H9 (cell line): ENCODE measurements at regions not wholly inside any gene's neighbourhood (a gene's known extent, or its start where the extent isn't known, plus 50 kb on each side); places are given as distances from the start of the nearest gene placed in this dataset.

Experiments used
- DNase-seq: peaks from one replicate; pipeline ENCODE4 v3.0.0-alpha.2; 2017
- H2AFZ ChIP-seq: one replicate; pipeline ENCODE4 v1.6.1; 2013; ENCODE audit warnings: mild to moderate bottlenecking, low read length, control low read depth, moderate library complexity
- H2AK5ac ChIP-seq: 2 replicates; pipeline ENCODE4 v1.6.1; 2013; ENCODE audit warnings: low read length, control low read depth, mixed read lengths; ENCODE audit not compliant: insufficient read length
- H2BK120ac ChIP-seq: one replicate; pipeline ENCODE4 v1.6.1; 2013; ENCODE audit warnings: low read depth, mild to moderate bottlenecking, low read length, control low read depth, inconsistent platforms; ENCODE audit not compliant: poor library complexity, severe bottlenecking
- H2BK12ac ChIP-seq: 2 replicates; pipeline ENCODE4 v1.6.1; 2013; ENCODE audit warnings: low read length, control low read depth, mixed read lengths, low read depth; ENCODE audit not compliant: insufficient read length
- H2BK15ac ChIP-seq: 2 replicates; pipeline ENCODE4 v1.6.1; 2013; ENCODE audit warnings: low read depth, low read length, control low read depth
- H2BK20ac ChIP-seq: one replicate; pipeline ENCODE4 v1.6.1; 2013; ENCODE audit warnings: low read depth, mild to moderate bottlenecking, low read length, control low read depth, inconsistent platforms; ENCODE audit not compliant: poor library complexity, severe bottlenecking
- H2BK5ac ChIP-seq: 2 replicates; pipeline ENCODE4 v1.6.1; 2013; ENCODE audit warnings: low read length, control low read depth, mixed read lengths; ENCODE audit not compliant: insufficient read length
- H3K14ac ChIP-seq: 2 replicates; pipeline ENCODE4 v1.6.1; 2013; ENCODE audit warnings: low read length, control low read depth; ENCODE audit not compliant: insufficient read depth
- H3K18ac ChIP-seq: 2 replicates; pipeline ENCODE4 v1.6.1; 2013; ENCODE audit warnings: low read depth, mild to moderate bottlenecking, mixed read lengths, low read length, control low read depth; ENCODE audit not compliant: insufficient read length
- H3K23ac ChIP-seq: 2 replicates; pipeline ENCODE4 v1.6.1; 2013; ENCODE audit warnings: low read length, control low read depth, mixed read lengths, low read depth; ENCODE audit not compliant: insufficient read length
- H3K23me2 ChIP-seq: 2 replicates; pipeline ENCODE4 v1.6.1; 2013; ENCODE audit warnings: low read depth, mild to moderate bottlenecking, mixed read lengths, low read length, control low read depth; ENCODE audit not compliant: insufficient read length, poor library complexity, severe bottlenecking
- H3K27ac ChIP-seq: 2 replicates; pipeline ENCODE4 v1.5.1; 2013; ENCODE audit warnings: low read length, control low read depth, mixed read lengths, low read depth; ENCODE audit not compliant: insufficient read length
- H3K27me3 ChIP-seq: 2 replicates; pipeline ENCODE4 v1.6.1; 2013; ENCODE audit warnings: low read length, control low read depth, inconsistent platforms; ENCODE audit not compliant: insufficient read depth
- H3K4ac ChIP-seq: 2 replicates; pipeline ENCODE4 v1.6.1; 2013; ENCODE audit warnings: low read depth, mild to moderate bottlenecking, control low read depth, inconsistent platforms, low read length, moderate library complexity
- H3K4me1 ChIP-seq: 2 replicates; pipeline ENCODE4 v1.6.1; 2013; ENCODE audit warnings: low read length, control low read depth, inconsistent platforms; ENCODE audit not compliant: insufficient read depth
- H3K4me2 ChIP-seq: 2 replicates; pipeline ENCODE4 v1.6.1; 2013; ENCODE audit warnings: low read length, control low read depth, mixed read lengths; ENCODE audit not compliant: insufficient read length, insufficient read depth
- H3K56ac ChIP-seq: 2 replicates; pipeline ENCODE4 v1.6.1; 2013; ENCODE audit warnings: low read depth, mild to moderate bottlenecking, mixed read lengths, low read length, control low read depth; ENCODE audit not compliant: insufficient read length
- H3K79me1 ChIP-seq: 2 replicates; pipeline ENCODE4 v1.6.1; 2013; ENCODE audit warnings: low read depth, mild to moderate bottlenecking, moderate library complexity, low read length, control low read depth, inconsistent platforms; ENCODE audit not compliant: insufficient read depth, poor library complexity, severe bottlenecking
- H3K79me2 ChIP-seq: 2 replicates; pipeline ENCODE4 v1.6.1; 2013; ENCODE audit warnings: low read length, control low read depth, inconsistent platforms; ENCODE audit not compliant: insufficient read depth
- H3K9ac ChIP-seq: 2 replicates; pipeline ENCODE4 v1.6.1; 2013; ENCODE audit warnings: low read length, control low read depth, mixed read lengths; ENCODE audit not compliant: insufficient read length; ENCODE audit errors: extremely low read depth
- H3K9me3 ChIP-seq: one replicate; pipeline ENCODE4 v1.6.1; 2013; ENCODE audit warnings: low read depth, low read length, inconsistent platforms; ENCODE audit not compliant: control insufficient read depth
- H3T11ph ChIP-seq: one replicate; pipeline ENCODE4 v1.6.1; 2013; ENCODE audit warnings: mild to moderate bottlenecking, low read length, control low read depth, inconsistent platforms
- H4K20me1 ChIP-seq: one replicate; pipeline ENCODE4 v1.6.1; 2013; ENCODE audit not compliant: control insufficient read depth, insufficient read length, insufficient read depth
- H4K5ac ChIP-seq: 2 replicates; pipeline ENCODE4 v1.6.1; 2013; ENCODE audit warnings: low read depth, mild to moderate bottlenecking, mixed read lengths, low read length, control low read depth; ENCODE audit not compliant: insufficient read length
- H4K8ac ChIP-seq: replicated peaks from 2 replicates; pipeline ENCODE4 v1.6.1; 2013; ENCODE audit warnings: low read length, control low read depth, mixed read lengths, low read depth; ENCODE audit not compliant: insufficient read length
- H4K91ac ChIP-seq: 2 replicates; pipeline ENCODE4 v1.6.1; 2013; ENCODE audit warnings: low read depth, mild to moderate bottlenecking, moderate library complexity, mixed read lengths, low read length, control low read depth; ENCODE audit not compliant: insufficient read length
- H3K27ac Mint-ChIP-seq, 3 experiments: 2 replicates in 2 of 3; 3 replicates in 1 of 3; pipeline ENCODE4 v1.8.0; 2020 to 2021; ENCODE audit warnings: mixed read lengths in 3 of 3, mild to moderate bottlenecking in 1 of 3, moderate library complexity in 1 of 3
- H3K27me3 Mint-ChIP-seq: 2 replicates; pipeline ENCODE4 v1.8.0; 2021; ENCODE audit warnings: low read depth, mild to moderate bottlenecking, moderate library complexity, mixed read lengths
- H3K36me3 Mint-ChIP-seq, 3 experiments: 2 replicates in 2 of 3; 3 replicates in 1 of 3; pipeline ENCODE4 v1.8.0; 2020 to 2021; ENCODE audit warnings: low read depth in 3 of 3, mixed read lengths in 3 of 3; ENCODE audit not compliant: insufficient read depth in 1 of 3
- H3K4me1 Mint-ChIP-seq, 2 experiments: 2 replicates each; pipeline ENCODE4 v1.8.0; 2020; ENCODE audit warnings: mixed read lengths in 2 of 2
- H3K4me3 Mint-ChIP-seq, 2 experiments: 2 replicates in 1 of 2; 3 replicates in 1 of 2; pipeline ENCODE4 v1.8.0; 2020 to 2021; ENCODE audit warnings: mild to moderate bottlenecking in 2 of 2, mixed read lengths in 2 of 2, moderate library complexity in 1 of 2
- H3K9me3 Mint-ChIP-seq, 2 experiments: 2 replicates in 1 of 2; 3 replicates in 1 of 2; pipeline ENCODE4 v1.8.0; 2020; ENCODE audit warnings: mild to moderate bottlenecking in 2 of 2, mixed read lengths in 2 of 2, moderate library complexity in 1 of 2
- CTCF ChIP-seq: fragments of 200-600 bp; sonication (generic); conservative IDR thresholded peaks from 3 replicates; pipeline ENCODE4 v1.8.0; 2021; ENCODE audit warnings: antibody characterized with exemption, mild to moderate bottlenecking
- WGBS: extraction: QIAGEN DNeasy Blood & Tissue Kit; methylation state at CpG from one replicate; pipeline ENCODE4 v1.1.7; 2013; ENCODE audit warnings: missing lambda C conversion rate, low lambda C conversion rate, mixed read lengths; ENCODE audit not compliant: insufficient read length; ENCODE audit errors: extremely low coverage; 5-methylcytosine and 5-hydroxymethylcytosine counted together

- peak; percentile 43 for DNase-seq
- H3K9me3 Mint-ChIP-seq: no peaks in the 10 kb centered on the region
- Histone ChIP-seq H3K9ac (no peak overlapping the region), H3K4me2 (peak overlapping the region; percentile 12), H2BK5ac (no peak overlapping the region), H4K20me1 (no peaks in the 10 kb centered on the region), H3K4ac (no peak overlapping the region), H3K4me1 (peaks cover 8% of the 10 kb centered on the region), H2BK20ac (no peak overlapping the region), H3K56ac (no peak overlapping the region), H4K91ac (no peak overlapping the region), H2BK120ac (no peak overlapping the region), H3K23ac (no peak overlapping the region), H3K79me1 (no peaks in the 10 kb centered on the region), H2BK12ac (no peak overlapping the region), H3K27ac (no peak overlapping the region), H3K79me2 (no peaks in the 10 kb centered on the region), H3K27me3 (no peaks in the 10 kb centered on the region), H3K23me2 (no peaks in the 10 kb centered on the region), H4K5ac (no peak overlapping the region), H2AK5ac (no peak overlapping the region), H3K18ac (no peak overlapping the region), H3K9me3 (no peaks in the 10 kb centered on the region), H3T11ph (no peak overlapping the region), H2AFZ (no peak overlapping the region), H3K14ac (no peak overlapping the region), H2BK15ac (no peak overlapping the region), H4K8ac (no peak overlapping the region)
- H3K4me1 Mint-ChIP-seq: peaks cover 27 to 31% of the 10 kb centered on the region in 2 experiments
- H3K27me3 Mint-ChIP-seq: no peaks in the 10 kb centered on the region
- H3K4me3 Mint-ChIP-seq: no peak overlapping the region
- no peak for TF ChIP-seq CTCF
- H3K27ac Mint-ChIP-seq: no peak overlapping the region
- no CpG with 5 or more reads among the region's 1 CpG for WGBS
- no peaks in the 10 kb centered on the region for H3K36me3 Mint-ChIP-seq
These were observed 114.3 kb upstream of the EPB41L4A start for GRCh38 chr5:112533362-112533761.
